Stomach (tissue), 8 donors: ENCODE measurements at regions not wholly inside any gene's neighbourhood (a gene's known extent, or its start where the extent isn't known, plus 50 kb on each side); places are given as distances from the start of the nearest gene placed in this dataset.

ENCODE experiments used
- DNase-seq, 2 donors: peaks; one replicate each; pipeline versions ENCODE4 v3.0.0 to v3.0.0-alpha.2; 2013 to 2019
- H3K27ac ChIP-seq, 5 donors: fragments of 200-600 bp in 4 of 5; sonication (generic) in 4 of 5; one replicate each; pipeline ENCODE4 v1.5.1; 2013 to 2019; ENCODE audit warnings: mild to moderate bottlenecking in 1 of 5, moderate library complexity in 1 of 5
- H3K27me3 ChIP-seq, 3 donors: fragments of 200-600 bp; sonication (generic); one replicate each; pipeline ENCODE4 v1.5.1; 2017 to 2019; ENCODE audit warnings: mixed run types in 1 of 3
- H3K36me3 ChIP-seq, 4 donors: fragments of 200-600 bp; sonication (generic); 1 replicate in 3 of 4; 2 replicates in 1 of 4; pipeline ENCODE4 v1.5.1; 2016 to 2019
- H3K4me1 ChIP-seq, 4 donors: fragments of 200-600 bp; sonication (generic); one replicate each; pipeline ENCODE4 v1.5.1; 2016 to 2019
- H3K4me3 ChIP-seq, 4 donors: fragments of 200-600 bp; sonication (generic) in 3 of 4; one replicate each; pipeline ENCODE4 v1.5.1; 2016 to 2019; ENCODE audit warnings: mild to moderate bottlenecking in 1 of 4
- H3K9me3 ChIP-seq, 4 donors: fragments of 200-600 bp; sonication (generic); one replicate each; pipeline ENCODE4 v1.5.1; 2016 to 2019
- CTCF ChIP-seq, 7 experiments: fragments of 450-650 bp in 4 of 7; fragments of 200-600 bp in 3 of 7; sonication (generic) in 3 of 7; IDR thresholded peaks; one replicate each; pipeline ENCODE4 v1.5.1; 2016 to 2019; ENCODE audit warnings: antibody characterized with exemption in 7 of 7, control low read depth in 2 of 7, mild to moderate bottlenecking in 1 of 7
- EP300 ChIP-seq: sonication (generic); formaldehyde crosslinking; IDR thresholded peaks from one replicate; pipeline ENCODE4 v1.6.1; 2017; ENCODE audit warnings: antibody characterized with exemption
- POLR2A ChIP-seq, 4 donors: fragments of 450-650 bp; IDR thresholded peaks; one replicate each; pipeline ENCODE4 v1.6.1; 2016; ENCODE audit warnings: antibody characterized with exemption in 4 of 4, control low read depth in 2 of 4, mild to moderate bottlenecking in 1 of 4, moderate library complexity in 1 of 4
- POLR2AphosphoS5 ChIP-seq, 3 donors: sonication (generic); formaldehyde crosslinking; IDR thresholded peaks; one replicate each; pipeline ENCODE4 v1.6.1; 2016; ENCODE audit warnings: antibody characterized with exemption in 3 of 3
- WGBS, 5 donors: extraction: QIAGEN DNeasy Blood & Tissue Kit in 3 of 5; methylation state at CpG; one replicate each; pipeline versions ENCODE4 v1.1.5 to v1.1.7; 2013 to 2018; 5-methylcytosine and 5-hydroxymethylcytosine counted together
- intact Hi-C: fragments of 100-400 bp; cut with DNase I; formaldehyde crosslinking; loops from one replicate; pipeline ENCODE4 v1.15.1; 2023; ENCODE audit warnings: low total_unique reads
- donor health status: healthy with polysubstance abuse.
- donor health status: Bipolar disorder and iron deficiency.
- donor health status: healthy.

GRCh38 chr18:71887509-71887908 is 656.6 kb downstream of the CBLN2 start:
- H3K4me1 ChIP-seq, result no peaks in the 10 kb centered on the region
- H3K36me3 ChIP-seq, result no peaks in the 10 kb centered on the region
- TF ChIP-seq POLR2AphosphoS5 (IDR thresholded peaks at IDR 0.05) (no peak), POLR2A (IDR thresholded peaks at IDR 0.05) (no peak), CTCF (IDR thresholded peaks at IDR 0.05) (no peak), EP300 (no peak)
- 81 to 94% (median 85%) methylated on average over 1 of the region's 1 CpG for WGBS, 5 donors
- peaks cover 0 to 4% (median 0%) of the 10 kb centered on the region in 4 donors for H3K9me3 ChIP-seq
- H3K4me3 ChIP-seq, result no peak overlapping the region
- no peak overlapping the region for H3K27ac ChIP-seq
- intact Hi-C loops, result no loop called here
- no peaks in the 10 kb centered on the region for H3K27me3 ChIP-seq
- DNase-seq, result no peak

DNA sequence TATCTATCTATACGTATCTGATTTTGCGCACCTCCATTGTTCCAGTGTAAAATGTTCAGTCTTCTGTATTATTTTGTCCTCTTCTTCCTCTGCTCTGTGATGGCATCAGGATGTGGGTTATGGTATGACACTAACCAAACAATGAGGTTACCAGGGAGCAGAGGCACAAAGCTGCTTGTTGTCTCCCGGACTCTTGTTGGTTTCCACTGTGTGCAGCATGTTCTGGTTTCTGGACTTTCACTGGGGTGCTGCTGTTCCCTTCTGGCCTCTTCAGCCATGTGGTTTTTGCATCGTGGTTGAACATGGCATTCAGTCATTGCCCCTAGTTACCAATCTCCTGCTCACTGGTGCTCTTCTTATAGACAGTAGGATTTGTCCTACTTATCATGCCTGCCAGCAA is 665.9 kb downstream of the CBLN2 start:
- Histone ChIP-seq H3K36me3 (no peaks in the 10 kb centered on the region), H3K4me1 (no peaks in the 10 kb centered on the region), H3K9me3 (peaks cover 0 to 6% (median 0%) of the 10 kb centered on the region in 4 donors), H3K27me3 (no peaks in the 10 kb centered on the region), H3K27ac (no peak overlapping the region), H3K4me3 (no peak overlapping the region)
- intact Hi-C loops, result no loop called here
- DNase-seq, result no peak
- WGBS, 5 donors, result 79 to 86% (median 82%) methylated on average over 4 of the region's 4 CpGs
- TF ChIP-seq POLR2A (IDR thresholded peaks at IDR 0.05) (no peak), POLR2AphosphoS5 (IDR thresholded peaks at IDR 0.05) (no peak), EP300 (no peak), CTCF (IDR thresholded peaks at IDR 0.05) (no peak)

DNA sequence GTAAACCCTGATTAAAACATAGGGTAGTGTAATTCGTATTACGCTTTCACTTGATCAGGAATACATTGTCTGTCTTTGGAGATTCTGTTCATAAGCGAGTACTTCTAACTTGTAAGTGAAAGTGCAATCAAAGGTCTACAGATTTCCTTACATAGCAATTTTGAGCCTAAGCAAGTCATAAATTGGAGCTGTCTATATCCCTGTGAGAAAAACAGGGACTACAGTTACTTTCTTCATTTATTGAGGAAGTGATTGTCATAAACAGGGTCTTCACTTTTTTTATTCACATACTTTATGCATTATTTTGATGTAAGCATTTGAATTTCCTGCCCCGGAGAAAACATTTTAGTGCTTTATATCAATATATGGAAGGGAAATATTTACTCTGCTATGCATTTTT is 670.4 kb downstream of the CBLN2 start:
- 81 to 90% (median 84%) methylated on average over 4 of the region's 4 CpGs for WGBS, 5 donors
- Histone ChIP-seq H3K4me1 (no peaks in the 10 kb centered on the region), H3K27me3 (no peaks in the 10 kb centered on the region), H3K4me3 (no peak overlapping the region), H3K36me3 (no peaks in the 10 kb centered on the region), H3K9me3 (peaks cover 0 to 6% (median 0%) of the 10 kb centered on the region in 4 donors), H3K27ac (no peak overlapping the region)
- no peak for TF ChIP-seq CTCF (IDR thresholded peaks at IDR 0.05)
- intact Hi-C loops, result no loop called here
- no peak for DNase-seq

DNA sequence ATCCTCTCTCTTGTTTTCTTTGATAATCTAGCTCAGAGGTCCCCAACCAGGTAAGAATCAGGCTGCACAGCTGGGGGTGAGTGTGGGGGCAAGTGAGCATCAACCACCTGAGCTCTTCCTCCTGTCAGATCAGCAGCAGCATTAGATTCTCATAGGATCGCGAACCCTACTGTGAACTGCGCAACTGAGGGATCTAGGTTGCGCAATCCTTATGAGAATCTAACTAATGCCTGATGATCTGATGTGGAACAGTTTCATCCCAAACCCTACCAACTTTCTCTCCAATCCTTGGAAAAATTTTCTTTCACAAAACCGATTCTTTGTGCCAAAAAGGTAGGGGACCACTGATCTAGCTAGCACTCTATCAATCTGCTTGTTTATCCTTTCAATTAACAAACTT is 678.3 kb downstream of the CBLN2 start:
- 80 to 91% (median 85%) methylated on average over 5 of the region's 5 CpGs for WGBS, 5 donors
- H3K36me3 ChIP-seq, result no peaks in the 10 kb centered on the region
- no peak overlapping the region for H3K4me3 ChIP-seq
- peaks cover 0 to 4% (median 0%) of the 10 kb centered on the region in 4 donors for H3K9me3 ChIP-seq
- H3K4me1 ChIP-seq, result no peaks in the 10 kb centered on the region
- intact Hi-C loops, result no loop called here
- H3K27me3 ChIP-seq, result no peaks in the 10 kb centered on the region
- no peak for TF ChIP-seq CTCF (IDR thresholded peaks at IDR 0.05)
- no peak for TF ChIP-seq EP300
- TF ChIP-seq POLR2A (IDR thresholded peaks at IDR 0.05), result no peak
- TF ChIP-seq POLR2AphosphoS5 (IDR thresholded peaks at IDR 0.05), result no peak
- no peak for DNase-seq
- H3K27ac ChIP-seq, result no peak overlapping the region
